IPS DF 19.7 (cell line): ENCODE measurements at regions not wholly inside any gene's neighbourhood (a gene's known extent, or its start where the extent isn't known, plus 50 kb on each side); places are given as distances from the start of the nearest gene placed in this dataset.
"Not testable (repeated sequence)": the region's sequence is repeated elsewhere in the genome, so short reads cannot be mapped to it uniquely, and the experiment has no call there.

Source experiments
- DNase-seq: peaks from one replicate; pipeline ENCODE4 v3.0.0-alpha.2; 2013; ENCODE audit warnings: low read depth, low spot score

- DNase-seq, result no peak
Measured at GRCh38 chr14:37711831-37712475, 116.5 kb downstream of the TTC6 start.

GRCh38 chr14:37712476-37712860 lies 117.0 kb downstream of the TTC6 start:
- DNase-seq, result not testable (repeated sequence)

GRCh38 chr14:37712976-37713431 lies 117.6 kb downstream of the TTC6 start:
- no peak for DNase-seq

- no peak for DNase-seq
Measured at GRCh38 chr14:37720131-37720530, 124.7 kb downstream of the TTC6 start.

DNA sequence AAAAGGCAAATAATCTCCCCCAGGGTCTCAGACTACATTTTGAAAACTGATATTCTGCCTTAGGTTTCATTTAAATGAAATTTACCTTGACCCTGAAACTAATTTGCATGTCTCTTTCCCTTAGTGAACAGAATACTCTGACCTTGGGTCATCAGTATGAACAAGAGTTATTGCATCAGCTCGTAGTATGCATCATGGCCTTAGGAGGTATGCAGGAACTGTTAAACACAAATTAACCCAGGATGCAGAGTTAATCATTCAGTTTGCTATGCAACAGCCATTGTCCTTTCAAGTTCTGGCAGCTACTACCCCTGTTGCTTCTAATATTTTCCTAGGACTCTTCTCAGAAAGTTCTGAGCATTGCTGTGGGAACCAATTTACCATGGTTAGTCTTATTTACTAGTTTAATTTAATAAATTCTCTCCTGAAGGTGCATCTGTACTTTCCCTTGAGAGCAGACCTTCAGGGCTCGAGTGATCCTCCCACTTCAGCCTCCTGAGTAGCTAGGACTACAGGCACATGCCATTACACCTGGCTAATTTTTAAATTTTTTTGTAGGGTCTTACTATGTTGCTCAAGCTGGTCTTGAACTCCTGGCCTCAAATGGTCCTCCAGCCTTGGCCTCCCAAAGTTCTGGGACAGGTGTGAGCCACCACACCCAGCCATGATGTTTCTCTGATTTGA lies 126.7 kb downstream of the TTC6 start:
- no peak for DNase-seq

DNA sequence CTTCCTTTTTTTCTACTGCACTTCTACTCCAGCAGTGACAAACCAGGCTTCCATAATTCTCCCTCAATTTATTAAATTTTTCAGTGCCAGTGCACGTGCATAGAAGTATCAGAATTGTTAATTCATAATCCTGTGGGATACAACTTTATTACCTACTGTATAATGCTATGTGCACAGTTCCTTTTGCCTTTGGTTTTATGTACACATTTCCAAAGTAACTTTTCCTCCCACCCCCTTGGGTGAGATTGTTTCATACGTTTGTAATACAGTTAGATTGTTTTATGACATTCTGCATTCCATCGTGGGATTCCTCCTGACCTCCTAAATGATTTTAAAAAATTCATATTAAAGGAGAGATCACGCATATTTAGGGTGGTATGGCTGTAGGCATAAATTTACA lies 128.1 kb downstream of the TTC6 start:
- DNase-seq, result no peak

GRCh38 chr14:37726708-37727107 lies 131.3 kb downstream of the TTC6 start:
- no peak for DNase-seq

GRCh38 chr14:37729218-37729617 lies 133.8 kb downstream of the TTC6 start:
- no peak for DNase-seq

- no peak for DNase-seq
Measured at GRCh38 chr14:37731094-37731493, 135.7 kb downstream of the TTC6 start.

DNA sequence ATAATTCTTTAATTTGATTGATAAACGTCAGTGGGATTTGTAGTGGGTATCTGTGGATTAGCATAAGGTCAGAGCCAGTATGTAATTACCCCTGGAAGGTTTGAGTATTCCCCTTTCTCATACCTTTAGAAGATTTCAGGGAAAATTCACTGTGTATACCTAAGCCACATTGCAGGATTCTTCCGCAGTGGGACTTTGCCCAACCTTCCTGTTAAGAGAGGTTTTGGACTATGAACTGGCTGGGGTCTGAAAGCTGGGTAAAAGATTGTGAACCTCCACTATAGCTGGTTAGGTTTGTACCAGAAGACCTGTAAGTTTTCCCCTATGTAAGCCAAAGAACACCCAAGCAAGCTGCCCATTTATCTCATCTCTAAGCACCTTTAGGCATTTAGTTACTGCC lies 150.2 kb downstream of the TTC6 start:
- DNase-seq, result no peak

- DNase-seq, result no peak
Measured at GRCh38 chr14:37746140-37746832, 150.9 kb downstream of the TTC6 start.

GRCh38 chr14:37753459-37753858 lies 158.0 kb downstream of the TTC6 start:
- DNase-seq, result no peak

DNA sequence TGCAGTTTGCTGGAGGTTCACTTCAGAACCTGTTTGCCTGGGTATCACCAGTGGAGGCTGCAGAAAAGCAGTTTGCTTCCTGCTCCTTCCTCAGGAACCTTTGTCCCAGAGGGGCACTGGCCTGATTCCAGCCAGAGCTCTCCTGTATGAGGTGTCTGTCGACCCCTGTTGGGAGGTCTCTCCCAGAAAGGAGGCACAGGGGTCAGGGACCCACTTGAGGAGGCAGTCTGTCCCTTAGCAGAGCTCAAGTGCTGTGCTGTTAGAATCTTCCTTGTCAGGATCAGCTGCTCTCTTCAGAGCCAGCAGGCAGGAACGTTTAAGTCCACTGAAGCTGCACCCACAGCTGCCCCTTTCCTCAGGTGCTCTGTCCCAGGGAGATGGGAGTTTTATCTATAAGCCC lies 164.8 kb downstream of the TTC6 start:
- DNase-seq, result not testable (repeated sequence)

GRCh38 chr14:37763266-37763665 lies 167.8 kb downstream of the TTC6 start:
- DNase-seq, result no peak

DNA sequence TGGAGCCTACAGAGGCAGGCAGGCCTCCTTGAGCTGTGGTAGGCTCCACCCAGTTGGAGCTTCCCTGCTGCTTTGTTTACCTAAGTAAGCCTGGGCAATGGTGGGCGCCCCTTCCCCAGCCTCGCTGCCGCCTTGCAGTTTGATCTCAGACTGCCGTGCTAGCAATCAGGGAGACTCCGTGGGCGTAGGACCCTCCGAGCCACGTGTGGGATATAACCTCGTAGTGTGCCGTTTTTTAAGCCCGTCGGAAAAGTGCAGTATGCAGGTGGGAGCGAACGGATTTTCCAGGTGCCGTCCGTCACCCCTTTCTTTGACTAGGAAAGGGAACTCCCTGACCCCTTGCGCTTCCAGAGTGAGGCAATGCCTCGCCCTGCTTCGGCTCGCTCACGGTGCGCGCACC lies 176.9 kb downstream of the TTC6 start:
- not testable (repeated sequence) for DNase-seq

DNA sequence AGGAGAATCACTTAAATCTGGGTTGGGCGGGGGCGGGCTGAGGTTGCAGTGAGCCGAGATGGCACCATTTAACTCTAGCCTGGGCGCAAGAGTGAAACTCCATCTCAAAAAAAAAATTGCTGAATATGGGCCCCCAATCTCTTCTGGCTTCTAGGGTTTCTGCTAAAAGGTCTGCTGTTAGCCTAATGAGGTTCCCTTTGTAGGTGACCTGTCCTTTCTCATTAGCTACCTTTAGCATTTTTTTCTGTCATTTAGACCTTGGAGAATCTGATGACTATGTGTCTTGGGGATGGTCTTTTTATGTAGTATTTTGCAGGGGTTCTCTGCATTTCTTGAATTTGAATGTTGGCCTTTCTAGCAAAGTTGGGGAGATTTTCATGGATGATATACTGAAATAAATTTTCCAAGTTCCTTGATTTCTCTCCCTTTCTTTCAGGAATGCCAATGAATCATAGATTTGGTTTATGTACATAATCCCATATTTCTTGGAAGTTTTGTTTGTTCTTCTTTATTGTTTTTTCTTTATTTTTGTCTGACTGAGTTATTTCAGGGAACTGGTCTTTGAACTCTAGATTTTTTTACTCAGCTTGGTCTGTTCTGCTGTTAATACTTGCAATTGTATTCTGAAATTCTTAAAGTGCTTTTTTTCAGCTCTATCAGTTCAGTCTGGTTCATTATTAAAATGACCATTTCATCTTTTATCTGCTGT lies 181.5 kb downstream of the TTC6 start:
- DNase-seq, result no peak

DNA sequence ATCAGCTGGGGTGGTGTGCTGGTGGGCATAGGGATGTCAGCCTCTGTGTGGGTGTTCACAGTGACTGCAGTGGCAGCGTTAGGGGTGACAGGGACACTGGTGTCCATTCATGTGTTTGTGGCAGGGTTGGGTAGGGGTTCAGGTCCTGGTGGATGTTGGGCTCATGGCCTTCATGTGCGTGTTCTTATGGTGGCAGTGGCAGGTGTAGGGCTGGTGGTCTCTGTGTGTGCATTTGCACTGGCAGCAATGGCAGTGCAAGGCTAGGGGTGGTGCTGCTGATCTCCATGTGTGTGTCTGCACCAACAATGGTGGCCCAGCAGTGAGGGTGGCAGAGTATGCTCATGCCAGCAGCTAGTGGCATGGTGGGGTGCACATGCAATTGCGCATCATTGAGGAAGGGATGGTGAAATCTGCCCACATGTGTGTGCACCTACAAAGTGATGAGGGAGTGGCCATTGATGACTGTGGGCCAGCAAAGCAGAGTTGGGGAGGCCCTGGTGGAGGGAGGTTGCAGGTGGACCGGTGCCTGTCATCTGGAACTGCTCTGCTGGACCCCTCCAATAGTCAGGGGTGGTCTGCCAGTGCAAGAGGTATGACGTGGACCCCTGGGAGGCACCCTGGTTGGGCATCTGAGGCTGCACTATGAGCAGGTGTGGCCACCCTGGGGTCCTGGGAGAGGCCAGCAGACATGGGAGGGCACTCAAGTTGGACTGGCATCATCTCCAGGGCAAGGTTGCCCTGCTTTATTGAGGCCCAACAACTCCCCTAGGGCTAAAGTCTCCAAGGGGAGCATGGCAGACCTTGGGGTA lies 182.9 kb downstream of the TTC6 start:
- no peak for DNase-seq

DNA sequence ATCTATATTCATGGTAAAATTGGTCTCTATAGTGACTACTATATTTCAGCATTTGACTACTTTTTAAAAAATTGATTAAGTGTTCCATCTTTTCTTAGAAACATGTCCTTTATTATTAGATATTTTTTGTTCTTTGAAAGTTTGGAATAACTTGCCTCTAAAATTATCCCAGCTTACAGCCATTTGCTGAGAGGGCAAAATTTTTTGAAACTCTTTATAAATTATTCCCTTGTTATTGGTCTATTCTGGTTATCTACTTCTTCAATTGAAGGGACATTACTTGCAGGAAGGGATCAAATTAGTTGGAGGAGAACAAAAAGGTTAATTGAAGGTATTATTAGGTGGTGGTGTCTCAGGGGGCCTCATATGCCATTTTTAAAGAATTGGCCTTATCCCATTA lies 184.1 kb downstream of the TTC6 start:
- no peak for DNase-seq

GRCh38 chr14:37780731-37781130 lies 185.3 kb downstream of the TTC6 start:
- DNase-seq, result not testable (repeated sequence)

DNA sequence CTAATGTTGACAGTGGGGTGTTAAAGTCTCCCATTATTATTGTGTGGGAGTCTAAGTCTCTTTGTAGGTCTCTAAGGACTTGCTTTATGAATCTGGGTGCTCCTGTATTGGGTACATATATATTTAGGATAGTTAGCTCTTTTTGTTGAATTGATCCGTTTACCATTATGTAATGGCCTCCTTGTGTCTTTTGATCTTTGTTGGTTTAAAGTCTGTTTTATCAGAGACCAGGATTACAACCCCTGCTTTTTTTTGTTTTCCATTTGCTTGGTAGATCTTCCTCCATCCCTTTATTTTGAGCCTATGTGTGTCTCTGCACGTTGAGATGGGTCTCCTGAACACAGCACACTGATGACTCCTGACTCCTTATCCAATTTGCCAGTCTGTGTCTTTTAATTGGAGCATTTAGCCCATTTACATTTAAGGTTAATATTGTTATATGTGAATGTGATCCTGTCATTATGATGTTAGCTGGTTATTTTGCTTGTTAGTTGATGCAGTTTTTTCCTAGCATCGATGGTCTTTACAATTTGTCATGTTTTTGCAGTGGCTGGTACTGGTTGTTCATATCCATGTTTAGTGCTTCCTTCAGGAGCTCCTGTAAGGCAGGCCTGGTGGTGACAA lies 188.9 kb downstream of the TTC6 start:
- DNase-seq, result not testable (repeated sequence)

- DNase-seq, result not testable (repeated sequence)
Measured at GRCh38 chr14:37784827-37785223, 189.4 kb downstream of the TTC6 start.
